ENCODE measurements at regions not wholly inside any gene's neighbourhood (a gene's known extent, or its start where the extent isn't known, plus 50 kb on each side); places are given as distances from the start of the nearest gene placed in this dataset.

- TF ChIP-seq CTCF (IDR thresholded peaks at IDR 0.05), result no peak
- TF ChIP-seq POLR2A (IDR thresholded peaks at IDR 0.05), result no peak
These were observed 671.0 kb downstream of the SLITRK1 start for GRCh38 chr13:83211301-83211700.
